ENCODE measurements at regions not wholly inside any gene's neighbourhood (a gene's known extent, or its start where the extent isn't known, plus 50 kb on each side); places are given as distances from the start of the nearest gene placed in this dataset.

DNA sequence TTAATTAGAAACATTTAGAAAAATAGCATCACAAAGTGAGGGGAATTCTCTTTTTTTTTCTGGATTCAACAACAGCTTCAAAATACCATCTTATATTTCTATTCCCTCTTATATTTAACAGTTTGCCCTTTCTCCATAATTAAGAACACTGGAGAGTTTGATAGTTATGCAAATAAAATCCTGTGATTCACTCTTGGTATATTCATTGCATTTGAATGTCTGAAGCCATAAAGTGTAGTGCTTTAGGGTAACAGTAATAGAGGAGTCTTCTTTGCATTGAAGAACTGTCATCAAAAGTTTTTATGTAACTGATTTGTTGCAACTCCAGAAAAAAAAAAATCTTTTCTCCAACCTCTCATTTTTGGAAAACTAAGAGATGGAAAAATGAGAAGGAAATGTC lies 352.0 kb upstream of the GALNTL6 start (continued):
- TF ChIP-seq, protein P1, sequence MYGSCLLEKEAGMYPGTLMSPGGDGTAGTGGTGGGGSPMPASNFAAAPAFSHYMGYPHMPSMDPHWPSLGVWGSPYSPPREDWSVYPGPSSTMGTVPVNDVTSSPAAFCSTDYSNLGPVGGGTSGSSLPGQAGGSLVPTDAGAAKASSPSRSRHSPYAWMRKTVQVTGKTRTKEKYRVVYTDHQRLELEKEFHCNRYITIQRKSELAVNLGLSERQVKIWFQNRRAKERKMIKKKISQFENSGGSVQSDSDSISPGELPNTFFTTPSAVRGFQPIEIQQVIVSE (CRISPR knock-in tag; IDR thresholded peaks at IDR 0.05; ENCODE audit: borderline replicate concordance) = no peak
- TF ChIP-seq NR2C2 (CRISPR knock-in tag; IDR thresholded peaks at IDR 0.05) (no peak), KAT7 (CRISPR knock-in tag; IDR thresholded peaks at IDR 0.05; ENCODE audit: borderline replicate concordance) (no peak), PRRX2 (CRISPR knock-in tag; IDR thresholded peaks at IDR 0.05) (no peak), E2F1 (CRISPR knock-in tag; IDR thresholded peaks at IDR 0.05) (no peak), ETV6 (CRISPR knock-in tag; IDR thresholded peaks at IDR 0.05) (no peak), SMAD3 (CRISPR knock-in tag; IDR thresholded peaks at IDR 0.05; ENCODE audit: borderline replicate concordance) (no peak), ATF1 (CRISPR knock-in tag; IDR thresholded peaks at IDR 0.05) (no peak)
- TF ChIP-seq, protein P2, sequence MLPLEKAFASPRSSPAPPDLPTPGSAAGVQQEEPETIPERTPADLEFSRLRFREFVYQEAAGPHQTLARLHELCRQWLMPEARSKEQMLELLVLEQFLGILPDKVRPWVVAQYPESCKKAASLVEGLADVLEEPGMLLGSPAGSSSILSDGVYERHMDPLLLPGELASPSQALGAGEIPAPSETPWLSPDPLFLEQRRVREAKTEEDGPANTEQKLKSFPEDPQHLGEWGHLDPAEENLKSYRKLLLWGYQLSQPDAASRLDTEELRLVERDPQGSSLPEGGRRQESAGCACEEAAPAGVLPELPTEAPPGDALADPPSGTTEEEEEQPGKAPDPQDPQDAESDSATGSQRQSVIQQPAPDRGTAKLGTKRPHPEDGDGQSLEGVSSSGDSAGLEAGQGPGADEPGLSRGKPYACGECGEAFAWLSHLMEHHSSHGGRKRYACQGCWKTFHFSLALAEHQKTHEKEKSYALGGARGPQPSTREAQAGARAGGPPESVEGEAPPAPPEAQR (CRISPR knock-in tag; IDR thresholded peaks at IDR 0.05) = no peak
- TF ChIP-seq, protein P3, sequence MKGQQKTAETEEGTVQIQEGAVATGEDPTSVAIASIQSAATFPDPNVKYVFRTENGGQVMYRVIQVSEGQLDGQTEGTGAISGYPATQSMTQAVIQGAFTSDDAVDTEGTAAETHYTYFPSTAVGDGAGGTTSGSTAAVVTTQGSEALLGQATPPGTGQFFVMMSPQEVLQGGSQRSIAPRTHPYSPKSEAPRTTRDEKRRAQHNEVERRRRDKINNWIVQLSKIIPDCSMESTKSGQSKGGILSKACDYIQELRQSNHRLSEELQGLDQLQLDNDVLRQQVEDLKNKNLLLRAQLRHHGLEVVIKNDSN (CRISPR knock-in tag; IDR thresholded peaks at IDR 0.05) = no peak
- TF ChIP-seq, protein P4, sequence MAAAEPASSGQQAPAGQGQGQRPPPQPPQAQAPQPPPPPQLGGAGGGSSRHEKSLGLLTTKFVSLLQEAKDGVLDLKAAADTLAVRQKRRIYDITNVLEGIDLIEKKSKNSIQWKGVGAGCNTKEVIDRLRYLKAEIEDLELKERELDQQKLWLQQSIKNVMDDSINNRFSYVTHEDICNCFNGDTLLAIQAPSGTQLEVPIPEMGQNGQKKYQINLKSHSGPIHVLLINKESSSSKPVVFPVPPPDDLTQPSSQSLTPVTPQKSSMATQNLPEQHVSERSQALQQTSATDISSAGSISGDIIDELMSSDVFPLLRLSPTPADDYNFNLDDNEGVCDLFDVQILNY (CRISPR knock-in tag; IDR thresholded peaks at IDR 0.05) = no peak

DNA sequence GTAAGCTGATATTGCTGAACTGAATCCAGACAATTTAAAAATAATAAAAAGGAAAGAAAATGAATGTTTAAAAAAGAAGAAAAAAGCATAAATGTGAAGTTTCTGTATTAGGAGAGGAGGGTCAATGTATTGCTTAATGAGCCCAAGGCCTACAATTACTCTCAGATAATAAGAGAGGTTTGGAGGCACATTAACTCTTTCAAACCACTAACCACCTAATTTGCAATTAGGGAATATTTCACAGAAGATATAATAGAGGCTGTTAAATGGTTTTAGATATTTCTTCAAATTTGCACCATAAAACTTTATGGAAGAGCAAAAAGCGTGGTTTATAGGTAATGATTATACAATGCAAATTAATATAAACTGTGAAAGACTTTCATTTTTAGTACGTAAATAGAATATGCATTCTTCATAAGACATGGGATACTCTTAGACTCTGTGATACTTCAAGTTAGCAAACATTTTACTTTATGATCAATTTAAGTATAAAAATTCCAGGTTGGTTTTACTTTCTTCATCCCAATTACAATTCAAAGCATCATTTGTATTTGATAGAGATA lies 364.2 kb upstream of the GALNTL6 start:
- DNase-seq (ENCODE audit: low spot score) (no peak), ATAC-seq (no peak)
- Mint-ChIP-seq H3K27me3 (ENCODE audit: low read depth) (no peaks in the 10 kb centered on the region), H3K27ac (no peak overlapping the region), H3K36me3 (no peaks in the 10 kb centered on the region), H3K4me3 (no peak overlapping the region), H3K9me3 (no peaks in the 10 kb centered on the region), H3K4me1 (no peaks in the 10 kb centered on the region)
- POLR2A ChIA-PET = no interaction called here
- TF ChIP-seq NR2C2 (CRISPR knock-in tag; IDR thresholded peaks at IDR 0.05) (no peak), FOXK1 (CRISPR knock-in tag; IDR thresholded peaks at IDR 0.05) (no peak), NFATC4 (CRISPR knock-in tag; IDR thresholded peaks at IDR 0.05) (no peak), ZNF396 (CRISPR knock-in tag; IDR thresholded peaks at IDR 0.05; ENCODE audit: borderline replicate concordance) (no peak), SMAD4 (CRISPR knock-in tag; IDR thresholded peaks at IDR 0.05) (no peak), JAZF1 (CRISPR knock-in tag; IDR thresholded peaks at IDR 0.05) (no peak), SOX15 (CRISPR knock-in tag; IDR thresholded peaks at IDR 0.05) (no peak), ATF6 (CRISPR knock-in tag; IDR thresholded peaks at IDR 0.05) (no peak), TEAD4 (CRISPR knock-in tag; IDR thresholded peaks at IDR 0.05) (no peak), TCF7 (CRISPR knock-in tag; IDR thresholded peaks at IDR 0.05; ENCODE audit: low read depth) (no peak), HMGA2 (CRISPR knock-in tag; IDR thresholded peaks at IDR 0.05) (no peak)
- TF ChIP-seq, protein P5, sequence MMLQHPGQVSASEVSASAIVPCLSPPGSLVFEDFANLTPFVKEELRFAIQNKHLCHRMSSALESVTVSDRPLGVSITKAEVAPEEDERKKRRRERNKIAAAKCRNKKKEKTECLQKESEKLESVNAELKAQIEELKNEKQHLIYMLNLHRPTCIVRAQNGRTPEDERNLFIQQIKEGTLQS (CRISPR knock-in tag; conservative IDR thresholded peaks at IDR 0.05) = no peak
- TF ChIP-seq, protein P6, sequence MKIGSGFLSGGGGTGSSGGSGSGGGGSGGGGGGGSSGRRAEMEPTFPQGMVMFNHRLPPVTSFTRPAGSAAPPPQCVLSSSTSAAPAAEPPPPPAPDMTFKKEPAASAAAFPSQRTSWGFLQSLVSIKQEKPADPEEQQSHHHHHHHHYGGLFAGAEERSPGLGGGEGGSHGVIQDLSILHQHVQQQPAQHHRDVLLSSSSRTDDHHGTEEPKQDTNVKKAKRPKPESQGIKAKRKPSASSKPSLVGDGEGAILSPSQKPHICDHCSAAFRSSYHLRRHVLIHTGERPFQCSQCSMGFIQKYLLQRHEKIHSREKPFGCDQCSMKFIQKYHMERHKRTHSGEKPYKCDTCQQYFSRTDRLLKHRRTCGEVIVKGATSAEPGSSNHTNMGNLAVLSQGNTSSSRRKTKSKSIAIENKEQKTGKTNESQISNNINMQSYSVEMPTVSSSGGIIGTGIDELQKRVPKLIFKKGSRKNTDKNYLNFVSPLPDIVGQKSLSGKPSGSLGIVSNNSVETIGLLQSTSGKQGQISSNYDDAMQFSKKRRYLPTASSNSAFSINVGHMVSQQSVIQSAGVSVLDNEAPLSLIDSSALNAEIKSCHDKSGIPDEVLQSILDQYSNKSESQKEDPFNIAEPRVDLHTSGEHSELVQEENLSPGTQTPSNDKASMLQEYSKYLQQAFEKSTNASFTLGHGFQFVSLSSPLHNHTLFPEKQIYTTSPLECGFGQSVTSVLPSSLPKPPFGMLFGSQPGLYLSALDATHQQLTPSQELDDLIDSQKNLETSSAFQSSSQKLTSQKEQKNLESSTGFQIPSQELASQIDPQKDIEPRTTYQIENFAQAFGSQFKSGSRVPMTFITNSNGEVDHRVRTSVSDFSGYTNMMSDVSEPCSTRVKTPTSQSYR (CRISPR knock-in tag; IDR thresholded peaks at IDR 0.05) = no peak
- CTCF ChIA-PET = no interaction called here
